Heart left ventricle (tissue), 16 donors: ENCODE measurements at regions not wholly inside any gene's neighbourhood (a gene's known extent, or its start where the extent isn't known, plus 50 kb on each side); places are given as distances from the start of the nearest gene placed in this dataset.

Source experiments
- ATAC-seq, 4 donors: fragments of 200-7000 bp; cut with Tn5 transposase; one replicate each; pipeline ENCODE4 v1.9.1; 2020 to 2022; ENCODE audit warnings: moderate library complexity in 4 of 4, mild to moderate bottlenecking in 3 of 4, moderate number of reproducible peaks in 1 of 4
- DNase-seq, 5 donors: peaks; one replicate each; pipeline ENCODE4 v3.0.0-alpha.2; 2020
- H3K27ac ChIP-seq, 12 donors: fragments of 200-600 bp; sonication (generic) in 4 of 12; one replicate each; pipeline versions ENCODE4 v1.5.0 to v1.8.0; 2016 to 2022; ENCODE audit warnings: mild to moderate bottlenecking in 2 of 12
- H3K27me3 ChIP-seq, 9 donors: fragments of 200-600 bp; sonication (generic) in 2 of 9; one replicate each; pipeline versions ENCODE4 v1.5.1 to v1.8.0; 2016 to 2022; ENCODE audit warnings: mild to moderate bottlenecking in 3 of 9
- H3K36me3 ChIP-seq, 9 donors: fragments of 200-600 bp; sonication (generic) in 2 of 9; one replicate each; pipeline versions ENCODE4 v1.5.0 to v1.8.0; 2018 to 2022; ENCODE audit warnings: mild to moderate bottlenecking in 2 of 9
- H3K4me1 ChIP-seq, 12 donors: fragments of 200-600 bp; sonication (generic) in 4 of 12; one replicate each; pipeline versions ENCODE4 v1.5.0 to v1.8.0; 2016 to 2022; ENCODE audit warnings: mild to moderate bottlenecking in 3 of 12
- H3K4me3 ChIP-seq, 12 donors: fragments of 200-600 bp; sonication (generic) in 4 of 12; one replicate each; pipeline versions ENCODE4 v1.5.0 to v1.8.0; 2017 to 2022; ENCODE audit warnings: mild to moderate bottlenecking in 9 of 12, moderate library complexity in 4 of 12
- H3K9me3 ChIP-seq, 12 donors: fragments of 200-600 bp; sonication (generic) in 4 of 12; one replicate each; pipeline versions ENCODE4 v1.5.0 to v1.8.0; 2016 to 2022; ENCODE audit warnings: mild to moderate bottlenecking in 1 of 12
- POLR2A ChIP-seq, 2 donors: fragments of 450-650 bp; IDR thresholded peaks; one replicate each; pipeline ENCODE4 v1.6.1; 2017; ENCODE audit warnings: antibody characterized with exemption in 2 of 2, mild to moderate bottlenecking in 2 of 2, moderate library complexity in 2 of 2
- WGBS, 4 donors: extraction: QIAGEN DNeasy Blood & Tissue Kit in 2 of 4; methylation state at CpG; one replicate each; pipeline versions ENCODE4 v1.1.5 to v1.1.7; 2013 to 2018; 5-methylcytosine and 5-hydroxymethylcytosine counted together
- intact Hi-C, 10 donors: fragments of 100-400 bp; cut with DNase I; formaldehyde crosslinking; loops; one replicate each; pipeline versions ENCODE4 v1.11.1 to v1.14.2; 2022
- TF ChIP-seq, protein P1 (sequence below), 12 donors: fragments of 200-600 bp; sonication (generic) in 4 of 12; IDR thresholded peaks; one replicate each; pipeline versions ENCODE4 v1.5.0 to v1.8.0; 2018 to 2022; ENCODE audit warnings: antibody characterized with exemption in 12 of 12, mild to moderate bottlenecking in 5 of 12
- donor health status: ischemic (EF 13 %, LVEDD 7.1; RV severe dilation, severe dysfunction).
- donor health status: healthy with polysubstance abuse.
- donor health status: DM: no; HTN: yes; CAD: no.
- donor health status: DM: no; HTN: no; CAD: no.
- donor health status: ischemic (EF 25% LVEDD 6.9; RV normal size, moderate dysfunction).
- donor health status: ischemic (EF 25% LVEDD 5.7; RV mildly dilated, moderate dysfunction).
- donor health status: healthy.
- donor health status: DM: yes; HTN: yes; CAD: no.
- donor health status: ischemic (EF 35%, LVEDD 5.7; RV mildly dilated, moderate dysfunction).
- donor health status: nonischemic (EF 11% LVEDD 7.7; RV severe dilation, severe dysfunction).
- donor health status: DM: yes; HTN: yes; CAD: no.
- donor health status: PGD.
- donor health status: ischemic (EF 29% LVEDD 5.4; RV normal size, mild dysfunction).
- donor health status: nonischemic (EF 23%, LVEDD 6.1; RV moderate dilation, normal function).

DNA sequence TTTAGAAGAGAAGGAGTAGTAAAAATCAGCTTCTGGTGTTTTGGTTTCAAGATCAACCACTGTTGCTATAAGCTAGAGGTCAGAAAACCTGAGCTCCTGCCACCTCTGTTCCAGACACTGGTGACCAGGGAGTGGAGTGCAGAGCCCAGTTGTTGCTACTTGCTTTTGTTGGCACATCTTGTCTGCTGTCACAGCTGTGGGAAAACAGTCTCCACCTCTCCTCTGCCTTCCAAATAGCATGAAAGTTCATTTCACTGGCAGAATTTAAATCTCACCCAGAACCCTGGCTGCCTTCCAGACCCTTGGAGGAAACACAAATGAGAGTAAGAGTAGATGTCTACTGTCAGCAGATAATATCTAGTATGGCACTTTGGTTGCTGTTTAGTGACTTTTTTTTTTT is 297.5 kb upstream of the KLF3 start:
- Histone ChIP-seq H3K27ac (peak overlapping the region in 4 of 12 donors; percentile 16 to 47 (median 36)), H3K9me3 (no peaks in the 10 kb centered on the region), H3K27me3 (no peaks in the 10 kb centered on the region), H3K4me1 (peaks cover 0 to 28% (median 13%) of the 10 kb centered on the region in 12 donors), H3K36me3 (no peaks in the 10 kb centered on the region), H3K4me3 (no peak overlapping the region)
- peak in 3 of 5 donors; percentile 14 to 53 (median 31) for DNase-seq
- TF ChIP-seq POLR2A (IDR thresholded peaks at IDR 0.05) = no peak
- TF ChIP-seq, protein P1, sequence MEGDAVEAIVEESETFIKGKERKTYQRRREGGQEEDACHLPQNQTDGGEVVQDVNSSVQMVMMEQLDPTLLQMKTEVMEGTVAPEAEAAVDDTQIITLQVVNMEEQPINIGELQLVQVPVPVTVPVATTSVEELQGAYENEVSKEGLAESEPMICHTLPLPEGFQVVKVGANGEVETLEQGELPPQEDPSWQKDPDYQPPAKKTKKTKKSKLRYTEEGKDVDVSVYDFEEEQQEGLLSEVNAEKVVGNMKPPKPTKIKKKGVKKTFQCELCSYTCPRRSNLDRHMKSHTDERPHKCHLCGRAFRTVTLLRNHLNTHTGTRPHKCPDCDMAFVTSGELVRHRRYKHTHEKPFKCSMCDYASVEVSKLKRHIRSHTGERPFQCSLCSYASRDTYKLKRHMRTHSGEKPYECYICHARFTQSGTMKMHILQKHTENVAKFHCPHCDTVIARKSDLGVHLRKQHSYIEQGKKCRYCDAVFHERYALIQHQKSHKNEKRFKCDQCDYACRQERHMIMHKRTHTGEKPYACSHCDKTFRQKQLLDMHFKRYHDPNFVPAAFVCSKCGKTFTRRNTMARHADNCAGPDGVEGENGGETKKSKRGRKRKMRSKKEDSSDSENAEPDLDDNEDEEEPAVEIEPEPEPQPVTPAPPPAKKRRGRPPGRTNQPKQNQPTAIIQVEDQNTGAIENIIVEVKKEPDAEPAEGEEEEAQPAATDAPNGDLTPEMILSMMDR (IDR thresholded peaks at IDR 0.05) = no peak
- ATAC-seq = peak; percentile 70 to 90 (median 87)
- intact Hi-C loops = no loop called here

DNA sequence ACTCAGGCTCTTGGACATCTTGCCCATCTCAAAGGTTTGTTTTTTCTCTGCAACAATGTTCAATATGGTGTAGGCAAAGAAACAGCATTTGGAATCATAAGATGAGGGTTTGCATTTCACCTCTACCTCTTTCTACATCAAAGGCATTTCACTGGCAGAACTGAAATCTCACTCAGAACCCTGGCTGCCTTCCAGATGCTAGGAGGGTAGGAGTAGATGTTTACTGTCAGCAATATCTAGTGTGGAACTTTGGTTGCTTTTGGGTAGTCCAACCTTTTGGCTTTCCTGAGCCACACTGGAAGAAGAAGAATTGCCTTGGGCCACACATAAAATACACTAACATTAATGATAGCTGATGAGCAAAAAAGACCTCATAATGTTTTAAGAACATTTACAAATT is 297.0 kb upstream of the KLF3 start:
- Histone ChIP-seq H3K9me3 (no peaks in the 10 kb centered on the region), H3K4me3 (no peak overlapping the region), H3K27me3 (no peaks in the 10 kb centered on the region), H3K36me3 (no peaks in the 10 kb centered on the region), H3K27ac (peak overlapping the region in 2 of 12 donors; percentile 31 to 47), H3K4me1 (peaks cover 0 to 32% (median 13%) of the 10 kb centered on the region in 12 donors)
- TF ChIP-seq, protein P1 (IDR thresholded peaks at IDR 0.05) = no peak
- TF ChIP-seq POLR2A (IDR thresholded peaks at IDR 0.05) = no peak
- ATAC-seq (no peak), DNase-seq (no peak)
- intact Hi-C loops = no loop called here

DNA sequence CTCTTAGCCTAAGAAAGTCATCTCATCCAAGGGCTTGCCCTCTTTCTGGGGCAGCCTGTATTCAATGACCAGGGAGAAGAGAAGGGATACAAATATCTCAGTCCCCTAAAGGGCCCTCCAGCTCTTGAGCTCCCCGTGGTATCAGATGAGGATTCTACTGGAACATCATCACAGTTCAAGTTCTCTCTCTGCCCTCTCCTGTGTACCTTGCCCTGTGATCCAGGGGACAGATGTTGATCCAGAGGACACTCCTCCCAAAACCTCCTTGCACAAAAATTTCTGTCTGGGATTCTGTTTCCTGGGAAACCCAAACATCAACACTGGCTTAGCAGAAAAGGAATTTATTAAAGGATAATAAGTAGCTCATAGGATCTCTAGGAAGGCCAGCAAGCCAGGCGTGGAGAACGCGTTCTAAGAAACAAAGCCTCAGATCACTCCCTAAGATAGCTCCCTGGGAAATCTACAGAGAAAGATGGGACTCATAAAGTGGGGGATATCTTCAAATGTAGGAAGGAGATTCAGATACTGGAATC is 296.3 kb upstream of the KLF3 start:
- intact Hi-C loops = no loop called here
- DNase-seq (no peak), ATAC-seq (peak in 1 of 4 donors; percentile 5)
- WGBS, 4 donors = 71 to 90% (median 84%) methylated on average over 4 of the region's 4 CpGs
- Histone ChIP-seq H3K9me3 (peaks cover 0 to 5% (median 0%) of the 10 kb centered on the region in 12 donors), H3K27me3 (no peaks in the 10 kb centered on the region), H3K36me3 (no peaks in the 10 kb centered on the region), H3K4me3 (no peak overlapping the region), H3K27ac (peak overlapping the region in 1 of 12 donors; percentile 47), H3K4me1 (peaks cover 0 to 32% (median 13%) of the 10 kb centered on the region in 12 donors)
- TF ChIP-seq, protein P1 (IDR thresholded peaks at IDR 0.05) = no peak
- no peak for TF ChIP-seq POLR2A (IDR thresholded peaks at IDR 0.05)

DNA sequence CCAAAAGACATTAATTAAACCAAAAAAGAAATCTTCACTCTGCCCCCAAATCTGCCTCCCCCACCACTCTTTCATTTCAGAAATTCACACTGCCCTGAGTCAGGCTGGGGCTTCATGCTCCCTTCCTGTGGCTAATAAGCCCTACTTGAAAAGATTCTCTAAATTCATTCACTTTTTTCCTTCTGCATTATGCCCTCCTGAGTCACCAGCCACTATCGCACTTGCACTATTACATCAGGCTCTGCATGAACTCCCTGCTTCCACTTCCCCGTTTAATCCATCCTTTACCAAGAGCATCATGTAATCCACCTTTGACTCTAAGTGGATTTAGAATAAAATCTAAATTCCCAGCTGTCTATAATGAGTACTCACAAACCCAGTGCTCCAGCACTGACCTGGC is 295.4 kb upstream of the KLF3 start:
- intact Hi-C loops = no loop called here
- Histone ChIP-seq H3K36me3 (no peaks in the 10 kb centered on the region), H3K9me3 (peaks cover 0 to 7% (median 0%) of the 10 kb centered on the region in 12 donors), H3K4me1 (peaks cover 0 to 32% (median 15%) of the 10 kb centered on the region in 12 donors), H3K27me3 (no peaks in the 10 kb centered on the region), H3K27ac (no peak overlapping the region), H3K4me3 (no peak overlapping the region)
- WGBS, 4 donors = 92 to 97% (median 93%) methylated on average over 2 of the region's 2 CpGs
- no peak for ATAC-seq
- DNase-seq = no peak
- TF ChIP-seq POLR2A (IDR thresholded peaks at IDR 0.05) = no peak
- TF ChIP-seq, protein P1 (IDR thresholded peaks at IDR 0.05) = no peak
